ENCODE measurements at regions not wholly inside any gene's neighbourhood (a gene's known extent, or its start where the extent isn't known, plus 50 kb on each side); places are given as distances from the start of the nearest gene placed in this dataset.

- DNase-seq, result no peak
Measured at GRCh38 chrX:13144927-13145655, 100.7 kb upstream of the FAM9C start.

- no peak for DNase-seq
Measured at GRCh38 chrX:13142891-13143290, 98.5 kb upstream of the FAM9C start.

GRCh38 chrX:13140007-13140406 is 95.6 kb upstream of the FAM9C start:
- DNase-seq, result no peak

GRCh38 chrX:13131396-13132137 is 87.1 kb upstream of the FAM9C start:
- DNase-seq, result no peak

GRCh38 chrX:13130816-13131215 is 86.4 kb upstream of the FAM9C start:
- DNase-seq, result no peak

- DNase-seq, result no peak
Measured at GRCh38 chrX:13128104-13128503, 83.7 kb upstream of the FAM9C start.

- no peak for DNase-seq
Measured at GRCh38 chrX:13126775-13127174, 82.4 kb upstream of the FAM9C start.

- DNase-seq, result no peak
Measured at GRCh38 chrX:13125188-13125587, 80.8 kb upstream of the FAM9C start.

- DNase-seq, result no peak
Measured at GRCh38 chrX:13123857-13124345, 79.5 kb upstream of the FAM9C start.

- no peak for DNase-seq
Measured at GRCh38 chrX:13123247-13123856, 78.9 kb upstream of the FAM9C start.

GRCh38 chrX:13121020-13121555 is 76.7 kb upstream of the FAM9C start:
- no peak for DNase-seq

GRCh38 chrX:13120017-13120416 is 75.6 kb upstream of the FAM9C start:
- no peak for DNase-seq

- DNase-seq, result no peak
Measured at GRCh38 chrX:13119386-13119785, 75.0 kb upstream of the FAM9C start.

- DNase-seq, result no peak
Measured at GRCh38 chrX:13115146-13115855, 70.9 kb upstream of the FAM9C start.

- DNase-seq, result no peak
Measured at GRCh38 chrX:13112499-13112898, 68.1 kb upstream of the FAM9C start.

- DNase-seq, result no peak
Measured at GRCh38 chrX:13110433-13111324, 66.3 kb upstream of the FAM9C start.

- no peak for DNase-seq
Measured at GRCh38 chrX:13109817-13110216, 65.4 kb upstream of the FAM9C start.

GRCh38 chrX:13103914-13104274 is 59.5 kb upstream of the FAM9C start:
- no peak for DNase-seq

GRCh38 chrX:13103188-13103913 is 58.9 kb upstream of the FAM9C start:
- DNase-seq, result no peak

GRCh38 chrX:13102636-13103035 is 58.2 kb upstream of the FAM9C start:
- no peak for DNase-seq

- no peak for DNase-seq
Measured at GRCh38 chrX:13101441-13102139, 57.2 kb upstream of the FAM9C start.
